ENCODE measurements at regions not wholly inside any gene's neighbourhood (a gene's known extent, or its start where the extent isn't known, plus 50 kb on each side); places are given as distances from the start of the nearest gene placed in this dataset.

DNA sequence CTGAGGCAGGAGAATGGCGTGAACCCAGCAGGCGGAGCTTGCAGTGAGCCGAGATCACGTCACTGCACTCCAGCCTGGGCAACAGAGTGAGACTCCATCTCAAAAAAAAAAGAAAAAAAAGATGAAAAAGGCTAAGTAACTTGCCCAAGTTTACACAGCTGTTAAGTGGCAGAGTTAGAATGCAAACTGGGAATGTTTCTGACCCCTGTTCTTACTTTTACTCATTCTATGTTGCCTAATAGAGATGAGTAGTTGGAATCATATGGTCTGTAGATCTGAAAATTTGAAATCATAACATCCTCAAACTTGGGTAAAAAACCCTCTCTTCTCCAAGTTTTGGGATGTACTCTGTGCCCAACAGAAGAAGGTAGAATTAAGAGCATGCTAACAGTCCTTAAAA lies 235.8 kb upstream of the RFC3 start:
- Histone ChIP-seq H3K9ac (ENCODE audit: extremely low read depth, insufficient read length, low read length) (no peak overlapping the region), H3K4me1 (ENCODE audit: insufficient read depth, low read length) (no peaks in the 10 kb centered on the region), H4K91ac (ENCODE audit: insufficient read length, low read depth, low read length) (no peak overlapping the region), H2AK5ac (ENCODE audit: insufficient read length, low read length) (no peak overlapping the region), H3T11ph (ENCODE audit: low read length) (no peak overlapping the region), H3K27ac (ENCODE audit: insufficient read length, low read depth, low read length) (no peak overlapping the region), H3K4me2 (ENCODE audit: insufficient read depth, insufficient read length, low read length) (no peak overlapping the region), H2BK120ac (ENCODE audit: low read depth, low read length, poor library complexity, severe bottlenecking) (no peak overlapping the region), H3K14ac (ENCODE audit: insufficient read depth, low read length) (no peak overlapping the region), H2BK5ac (ENCODE audit: insufficient read length, low read length) (no peak overlapping the region), H4K5ac (ENCODE audit: insufficient read length, low read depth, low read length) (no peak overlapping the region), H3K79me2 (ENCODE audit: insufficient read depth, low read length) (no peaks in the 10 kb centered on the region), H2AFZ (ENCODE audit: low read length) (no peak overlapping the region), H3K56ac (ENCODE audit: insufficient read length, low read depth, low read length) (no peak overlapping the region), H2BK20ac (ENCODE audit: low read depth, low read length, poor library complexity, severe bottlenecking) (no peak overlapping the region), H4K8ac (replicated peaks; ENCODE audit: insufficient read length, low read depth, low read length) (no peak overlapping the region), H3K27me3 (ENCODE audit: insufficient read depth, low read length) (no peaks in the 10 kb centered on the region), H3K18ac (ENCODE audit: insufficient read length, low read depth, low read length) (no peak overlapping the region), H3K23ac (ENCODE audit: insufficient read length, low read depth, low read length) (no peak overlapping the region), H3K23me2 (ENCODE audit: insufficient read length, low read depth, low read length, poor library complexity, severe bottlenecking) (no peaks in the 10 kb centered on the region), H3K4ac (ENCODE audit: low read depth, low read length) (no peak overlapping the region), H2BK15ac (ENCODE audit: low read depth, low read length) (no peak overlapping the region), H2BK12ac (ENCODE audit: insufficient read length, low read depth, low read length) (no peak overlapping the region), H3K9me3 (ENCODE audit: control insufficient read depth, low read depth, low read length) (no peaks in the 10 kb centered on the region), H3K79me1 (ENCODE audit: insufficient read depth, low read depth, low read length, poor library complexity, severe bottlenecking) (no peaks in the 10 kb centered on the region), H4K20me1 (ENCODE audit: control insufficient read depth, insufficient read depth, insufficient read length) (no peaks in the 10 kb centered on the region)
- Mint-ChIP-seq H3K36me3 (ENCODE audit: insufficient read depth in 1 of 3, low read depth in 3 of 3) (no peaks in the 10 kb centered on the region), H3K4me1 (0 out of 4 replicates have a peak, but pooled peaks cover 3 to 6% of the 10 kb centered on the region in 2 experiments), H3K27me3 (ENCODE audit: low read depth) (no peaks in the 10 kb centered on the region), H3K4me3 (no peak overlapping the region), H3K9me3 (no peaks in the 10 kb centered on the region; a peak in 2 of 5 replicates), H3K27ac (no peak overlapping the region)
- no peak for TF ChIP-seq CTCF (conservative IDR thresholded peaks at IDR 0.05)
- WGBS (ENCODE audit: extremely low coverage, insufficient read length, low lambda C conversion rate) = no CpG with 5 or more reads among the region's 4 CpGs
- no peak for DNase-seq
